22Rv1 (cell line): ENCODE measurements at regions not wholly inside any gene's neighbourhood (a gene's known extent, or its start where the extent isn't known, plus 50 kb on each side); places are given as distances from the start of the nearest gene placed in this dataset.

Source experiments
- CTCF ChIP-seq: fragments of 450-650 bp; IDR thresholded peaks from 2 replicates; pipeline ENCODE4 v1.5.1; 2017; ENCODE audit warnings: mild to moderate bottlenecking
- ZFX ChIP-seq: fragments of 450-650 bp; IDR thresholded peaks from 2 replicates; pipeline ENCODE4 v1.6.1; 2017; ENCODE audit warnings: antibody characterized with exemption, borderline replicate concordance

- TF ChIP-seq CTCF (no peak), ZFX (no peak)
Measured at GRCh38 chr6:82083646-82084045, 163.9 kb downstream of the IBTK start.
